Testis (tissue), 2 donors: ENCODE measurements at regions not wholly inside any gene's neighbourhood (a gene's known extent, or its start where the extent isn't known, plus 50 kb on each side); places are given as distances from the start of the nearest gene placed in this dataset.

Experiments
- POLR2A ChIP-seq: fragments of 450-650 bp; IDR thresholded peaks from one replicate; pipeline ENCODE4 v1.6.1; 2017; ENCODE audit warnings: antibody characterized with exemption, mild to moderate bottlenecking, moderate library complexity
- TF ChIP-seq, protein P1 (sequence below), 3 experiments: fragments of 450-650 bp in 2 of 3; fragments of 200-600 bp in 1 of 3; sonication (generic) in 1 of 3; IDR thresholded peaks; one replicate each; pipeline ENCODE4 v1.5.1; 2016 to 2019; ENCODE audit warnings: antibody characterized with exemption in 3 of 3, mild to moderate bottlenecking in 2 of 3, moderate library complexity in 1 of 3

DNA sequence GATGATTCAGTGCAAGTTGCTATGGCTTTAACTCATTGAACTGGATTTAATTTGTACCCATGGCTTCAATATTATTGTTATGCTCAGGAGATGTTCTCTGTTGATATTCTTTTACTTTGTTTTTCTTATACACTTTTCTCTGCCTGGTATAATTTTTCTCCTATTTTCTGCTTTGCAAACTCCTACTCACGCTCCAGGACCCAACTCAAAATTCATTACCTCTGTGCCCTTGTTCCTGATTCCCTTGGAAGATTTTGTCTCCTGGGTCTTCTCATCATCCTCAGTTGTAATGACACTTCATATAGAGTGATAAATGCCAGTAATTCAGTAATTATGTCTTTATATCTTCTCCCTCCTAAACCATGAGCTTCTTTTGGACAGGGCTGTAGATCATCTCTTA is 259.9 kb upstream of the JADE1 start:
- no peak for TF ChIP-seq POLR2A
- TF ChIP-seq, protein P1, sequence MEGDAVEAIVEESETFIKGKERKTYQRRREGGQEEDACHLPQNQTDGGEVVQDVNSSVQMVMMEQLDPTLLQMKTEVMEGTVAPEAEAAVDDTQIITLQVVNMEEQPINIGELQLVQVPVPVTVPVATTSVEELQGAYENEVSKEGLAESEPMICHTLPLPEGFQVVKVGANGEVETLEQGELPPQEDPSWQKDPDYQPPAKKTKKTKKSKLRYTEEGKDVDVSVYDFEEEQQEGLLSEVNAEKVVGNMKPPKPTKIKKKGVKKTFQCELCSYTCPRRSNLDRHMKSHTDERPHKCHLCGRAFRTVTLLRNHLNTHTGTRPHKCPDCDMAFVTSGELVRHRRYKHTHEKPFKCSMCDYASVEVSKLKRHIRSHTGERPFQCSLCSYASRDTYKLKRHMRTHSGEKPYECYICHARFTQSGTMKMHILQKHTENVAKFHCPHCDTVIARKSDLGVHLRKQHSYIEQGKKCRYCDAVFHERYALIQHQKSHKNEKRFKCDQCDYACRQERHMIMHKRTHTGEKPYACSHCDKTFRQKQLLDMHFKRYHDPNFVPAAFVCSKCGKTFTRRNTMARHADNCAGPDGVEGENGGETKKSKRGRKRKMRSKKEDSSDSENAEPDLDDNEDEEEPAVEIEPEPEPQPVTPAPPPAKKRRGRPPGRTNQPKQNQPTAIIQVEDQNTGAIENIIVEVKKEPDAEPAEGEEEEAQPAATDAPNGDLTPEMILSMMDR (IDR thresholded peaks at IDR 0.05) = no peak
